Activated CD4-positive, alpha-beta T cell treated with anti-CD3 and anti-CD28 coated beads, Interleukin-2, amount 50 U/mL, for 4 hours (primary cell): ENCODE measurements at regions not wholly inside any gene's neighbourhood (a gene's known extent, or its start where the extent isn't known, plus 50 kb on each side); places are given as distances from the start of the nearest gene placed in this dataset.

Experiments used
- DNase-seq, 2 experiments: peaks; one replicate each; pipeline ENCODE4 v3.0.0-alpha.2; 2020

DNA sequence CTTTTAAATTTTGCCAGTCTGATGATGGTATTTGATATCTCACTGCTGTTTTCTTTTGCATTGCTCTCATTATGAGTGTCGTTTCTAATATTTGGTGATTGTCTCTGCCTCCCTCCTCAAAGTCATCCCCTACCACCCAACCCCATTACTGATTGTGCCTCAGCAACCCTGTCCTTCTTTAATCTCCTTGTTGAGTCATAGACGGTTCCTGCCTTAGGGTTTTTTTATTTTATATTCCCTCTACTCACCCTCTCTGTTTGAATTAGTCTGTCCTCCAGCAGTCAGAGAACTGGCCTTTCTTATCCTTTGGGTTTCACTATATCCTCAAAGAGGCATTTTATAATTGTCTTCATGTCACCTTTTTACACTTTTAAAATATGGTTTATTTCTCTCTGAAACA lies 409.3 kb upstream of the CPEB2 start:
- DNase-seq: no peak

DNA sequence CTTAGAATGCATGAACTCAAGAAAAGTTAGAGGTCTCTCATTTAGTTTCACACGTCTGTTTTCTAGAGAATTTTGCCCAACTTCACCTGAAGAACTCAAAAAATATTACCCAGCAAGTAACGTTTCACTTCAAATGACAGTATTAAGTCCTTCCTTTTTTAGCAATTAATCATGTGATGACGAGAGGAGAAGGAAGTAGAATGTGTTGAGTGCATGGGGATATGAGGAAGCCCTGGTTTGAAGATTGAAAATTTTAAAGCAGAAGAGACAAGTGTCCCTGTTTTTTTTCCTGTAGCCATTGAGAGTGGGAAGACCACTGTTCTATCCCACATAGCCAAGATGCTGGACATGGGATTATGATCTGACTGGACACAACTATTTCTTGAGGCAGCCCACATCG lies 406.3 kb upstream of the CPEB2 start:
- DNase-seq: no peak

DNA sequence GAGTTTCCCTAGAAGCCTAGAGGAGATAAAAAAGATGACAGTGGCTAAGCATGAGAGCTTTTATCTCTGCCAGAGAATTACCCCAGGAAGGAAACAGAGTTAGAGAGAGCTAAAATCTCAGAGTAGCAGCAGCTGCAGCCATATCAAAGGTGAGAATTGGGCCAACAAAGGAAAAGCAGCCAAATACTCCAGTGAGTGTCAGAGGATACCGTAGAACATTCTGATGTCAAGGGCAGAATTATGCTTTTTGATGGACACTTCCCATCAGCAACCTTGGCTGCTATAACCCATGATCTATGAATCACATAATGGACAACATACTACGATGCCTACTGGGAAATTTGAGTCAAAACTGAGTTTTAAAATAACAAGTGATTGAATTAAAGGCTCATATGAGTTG lies 405.8 kb upstream of the CPEB2 start:
- no peak for DNase-seq

DNA sequence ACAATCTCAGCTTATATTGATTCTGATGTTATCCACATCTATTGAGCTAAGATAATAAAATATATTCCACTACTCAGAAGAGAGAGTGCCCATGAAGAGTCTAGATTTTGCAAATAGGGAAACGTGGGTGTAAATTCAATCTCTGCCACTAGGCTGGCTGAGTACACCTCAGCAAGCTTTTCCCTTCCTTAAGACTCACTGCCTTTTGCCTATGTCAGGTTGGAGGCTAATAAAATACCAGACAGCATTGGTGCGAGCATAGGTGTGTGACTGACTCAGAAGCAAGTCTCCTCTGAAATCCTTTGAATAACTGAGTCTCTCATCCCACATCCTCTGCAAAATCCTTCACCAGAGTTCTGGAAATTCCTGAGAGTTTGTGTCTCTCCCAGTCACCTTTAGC lies 405.4 kb upstream of the CPEB2 start:
- DNase-seq: no peak

DNA sequence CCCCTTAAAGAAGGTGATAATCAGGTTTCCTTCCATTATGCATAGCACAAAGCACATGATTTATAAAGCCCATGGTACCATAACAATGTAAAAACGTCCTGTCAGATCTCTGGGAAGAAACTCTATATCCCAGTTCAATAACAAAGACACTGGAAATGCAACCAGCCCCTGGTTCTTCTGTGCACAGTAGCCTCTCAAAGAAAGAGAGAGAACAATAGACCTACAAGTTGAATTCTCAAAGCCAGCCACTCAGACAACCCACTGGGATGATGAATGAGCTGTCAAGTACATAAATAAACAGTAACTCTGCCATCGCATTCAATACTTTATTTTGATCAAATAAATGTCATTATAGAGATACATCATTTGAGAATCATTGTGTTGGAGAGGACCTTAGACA lies 400.1 kb upstream of the CPEB2 start:
- DNase-seq: no peak

DNA sequence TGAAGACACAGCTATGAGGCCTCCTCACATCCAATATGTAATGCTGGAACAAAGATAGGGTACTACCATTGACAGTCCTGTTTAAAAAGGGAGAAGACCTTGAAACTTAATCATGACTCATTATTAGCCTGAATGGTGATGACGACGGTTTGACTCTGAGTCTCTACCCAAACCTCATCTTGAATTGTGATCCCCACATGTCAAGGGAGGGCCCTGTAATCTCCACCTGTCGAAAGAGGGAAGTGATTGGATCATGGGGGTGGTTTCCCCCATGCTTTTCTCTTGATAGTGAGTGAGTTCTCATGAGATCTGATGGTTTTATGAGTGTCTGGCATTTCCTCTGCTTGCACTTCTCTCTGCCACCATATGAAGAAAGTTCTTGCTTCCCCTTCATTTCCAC lies 395.3 kb upstream of the CPEB2 start:
- no peak for DNase-seq

DNA sequence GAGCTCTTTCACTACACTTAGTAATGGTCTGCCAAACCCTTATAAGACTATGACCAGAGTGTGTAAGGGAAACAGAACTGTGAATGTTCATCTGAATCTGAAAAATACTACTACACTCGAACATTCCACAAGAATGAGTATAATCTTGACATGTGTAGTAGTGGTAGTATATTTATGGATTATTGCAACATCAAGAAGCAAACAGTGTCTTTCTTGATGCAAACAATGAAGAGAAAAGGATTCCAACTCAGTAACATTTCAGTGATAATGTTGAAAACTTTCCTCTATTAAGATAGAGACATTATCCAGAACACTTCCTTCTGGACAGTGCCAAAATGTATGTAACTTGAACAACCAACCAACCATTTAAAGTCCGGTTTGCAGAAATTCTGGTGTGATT lies 394.7 kb upstream of the CPEB2 start:
- no peak for DNase-seq

DNA sequence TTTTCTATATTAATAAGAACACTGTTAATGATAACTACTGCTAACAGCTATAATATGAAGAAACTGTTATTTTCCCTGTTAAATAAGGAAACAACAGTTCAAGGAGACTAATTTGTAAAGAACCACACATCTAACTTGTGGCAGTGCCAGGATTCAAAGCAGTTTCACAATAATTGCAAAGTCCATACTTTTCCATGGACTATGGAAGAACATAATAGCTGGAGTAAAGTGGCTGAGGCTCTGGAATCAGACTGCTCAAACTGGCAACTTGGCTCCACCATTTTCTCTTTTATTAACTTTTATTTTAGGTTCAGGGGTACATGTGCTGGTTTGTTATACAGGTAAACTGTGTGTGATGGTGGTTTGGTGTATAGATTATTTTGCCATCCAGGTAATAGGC lies 393.7 kb upstream of the CPEB2 start:
- DNase-seq: no peak

DNA sequence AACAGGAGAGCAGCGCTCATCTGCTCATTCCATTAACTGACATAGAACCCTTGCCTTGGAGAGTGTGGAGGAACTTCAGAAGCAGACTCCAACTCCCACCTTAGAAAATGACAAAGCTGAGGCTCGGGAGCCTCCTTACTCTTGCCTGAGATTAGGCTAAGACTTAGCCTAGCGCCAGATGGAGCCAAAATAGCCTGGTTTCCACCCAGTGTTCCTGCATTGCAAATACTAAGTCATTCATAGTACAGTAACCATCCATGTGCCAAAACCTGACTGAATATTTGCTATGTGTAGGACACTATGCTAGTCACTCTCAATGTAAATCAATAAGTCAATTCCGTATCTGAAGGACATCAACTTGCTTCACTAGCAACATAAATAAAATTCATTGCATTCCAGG lies 387.4 kb upstream of the CPEB2 start:
- DNase-seq: no peak

DNA sequence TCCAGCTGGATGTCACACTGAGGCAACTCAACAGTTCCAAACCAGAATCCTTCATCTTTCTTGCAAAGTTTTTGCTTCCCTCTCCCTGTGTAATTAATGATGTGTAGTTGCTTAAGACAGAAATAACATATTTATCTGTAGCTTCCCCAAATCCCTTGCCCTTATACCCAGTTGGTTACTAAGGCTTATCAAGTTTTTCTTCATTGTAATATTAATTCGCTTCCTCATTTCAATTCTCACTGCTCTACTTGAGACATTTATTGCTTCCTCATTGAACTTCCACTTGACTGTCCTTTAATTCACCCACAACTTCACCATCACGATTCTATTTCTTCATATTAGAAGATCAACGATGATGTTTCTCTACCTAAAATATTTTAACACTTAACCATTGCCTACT lies 386.6 kb upstream of the CPEB2 start:
- no peak for DNase-seq

DNA sequence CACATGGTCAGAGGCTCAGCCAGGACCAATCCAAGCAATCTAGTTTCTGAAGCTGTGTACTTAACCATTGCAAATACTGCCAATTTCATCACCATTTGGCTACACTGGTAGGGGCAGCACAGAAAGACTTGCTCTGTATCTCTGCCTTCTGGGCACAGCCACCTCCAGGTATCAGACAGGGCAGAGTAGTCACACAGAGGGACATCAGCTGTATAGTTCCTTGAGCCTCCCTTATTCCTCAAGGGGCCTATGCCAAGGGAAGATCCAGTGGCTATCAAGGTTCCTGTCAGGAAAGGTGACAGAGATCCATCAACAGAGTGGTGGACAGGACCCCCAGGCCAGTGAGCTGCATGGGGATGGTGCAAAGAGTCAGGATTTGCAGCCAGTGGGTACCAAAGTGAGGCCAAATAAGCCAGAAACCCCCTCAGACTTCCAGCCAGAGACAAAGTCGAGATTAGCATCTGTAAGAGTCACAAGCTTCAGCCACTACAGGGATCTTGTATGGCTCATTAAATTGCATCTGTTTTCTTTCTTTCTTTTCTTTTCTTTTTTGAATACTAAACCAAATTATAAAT lies 381.6 kb upstream of the CPEB2 start:
- DNase-seq: no peak

DNA sequence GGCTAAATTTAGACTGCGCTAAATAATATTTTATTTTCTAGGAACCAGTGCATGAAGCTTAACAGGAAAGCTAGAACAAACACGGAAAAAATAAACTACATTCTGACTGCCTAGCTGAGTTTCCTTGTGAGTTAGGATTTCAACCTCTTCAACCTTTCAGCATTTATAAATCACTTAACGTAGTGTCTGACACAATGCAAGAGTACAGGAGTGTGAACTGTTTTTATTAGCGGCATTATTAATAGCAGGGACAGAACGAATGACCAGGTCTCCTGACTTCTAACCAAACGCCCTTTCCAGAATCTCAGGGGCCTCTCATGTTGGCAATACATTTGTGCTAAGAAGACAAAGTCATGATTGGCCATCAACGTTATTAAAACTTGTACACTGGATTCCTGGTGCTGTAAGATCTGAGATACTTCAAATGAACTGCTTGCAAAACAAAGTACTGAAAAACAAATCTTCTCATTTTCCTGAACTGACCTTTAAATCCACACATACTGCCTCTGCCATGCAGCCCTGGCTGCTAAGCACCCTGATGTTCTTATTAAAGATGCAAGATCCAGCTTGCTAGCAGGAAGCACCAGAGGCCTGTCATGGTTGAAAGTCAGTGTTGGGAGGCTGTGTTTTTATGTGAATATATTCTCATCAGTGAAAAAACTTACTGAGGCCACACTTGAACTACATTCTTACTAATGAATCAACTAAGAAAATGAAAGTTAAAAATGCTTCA lies 380.4 kb upstream of the CPEB2 start:
- no peak for DNase-seq

DNA sequence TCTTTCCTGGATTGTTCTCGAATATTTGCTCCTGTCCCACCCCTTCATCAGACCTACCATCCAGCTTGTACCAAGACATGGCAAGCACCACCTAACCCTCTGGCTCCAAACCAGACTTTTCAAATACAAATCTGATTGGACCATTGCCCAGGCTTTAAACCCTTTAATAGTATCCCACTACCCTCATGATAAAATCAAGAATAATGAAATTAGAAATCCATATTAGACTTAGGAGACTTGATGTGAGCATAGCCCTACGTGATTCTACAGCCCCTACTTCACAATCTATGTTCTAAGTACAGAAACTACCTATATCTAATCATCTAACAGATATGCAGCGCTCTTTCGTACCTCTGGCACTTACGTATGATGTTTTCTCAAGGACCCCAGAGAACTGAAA lies 375.2 kb upstream of the CPEB2 start:
- no peak for DNase-seq

DNA sequence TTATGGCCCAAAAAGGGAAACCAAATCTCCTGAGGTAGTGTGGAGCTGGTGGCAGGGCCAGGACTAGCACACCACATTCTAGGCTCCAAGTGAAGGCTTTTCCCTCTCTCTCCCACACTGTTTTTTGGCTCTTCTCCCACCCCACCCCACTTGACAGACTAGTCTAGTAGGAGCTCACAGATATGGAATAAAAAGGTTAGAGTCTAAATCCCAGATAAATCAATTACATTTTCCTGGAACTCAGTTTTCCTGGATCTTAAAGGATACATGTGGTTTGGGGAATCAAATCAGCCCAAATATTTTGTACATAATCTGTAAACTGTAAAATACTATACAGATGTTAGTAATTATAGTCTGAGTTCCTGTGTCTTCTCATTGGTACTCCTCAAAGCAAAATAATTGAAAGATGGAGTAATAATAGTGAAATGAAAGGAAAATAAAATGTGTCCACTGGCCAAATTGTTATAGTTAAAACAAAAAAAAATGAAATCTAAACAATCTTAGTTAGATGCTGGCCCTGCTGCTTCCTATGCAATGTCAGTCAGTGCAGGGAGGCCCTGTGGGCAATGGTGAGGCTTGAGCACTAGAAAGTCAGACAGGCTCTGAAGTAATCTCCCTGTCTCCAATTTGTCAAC lies 370.4 kb upstream of the CPEB2 start:
- DNase-seq: no peak

DNA sequence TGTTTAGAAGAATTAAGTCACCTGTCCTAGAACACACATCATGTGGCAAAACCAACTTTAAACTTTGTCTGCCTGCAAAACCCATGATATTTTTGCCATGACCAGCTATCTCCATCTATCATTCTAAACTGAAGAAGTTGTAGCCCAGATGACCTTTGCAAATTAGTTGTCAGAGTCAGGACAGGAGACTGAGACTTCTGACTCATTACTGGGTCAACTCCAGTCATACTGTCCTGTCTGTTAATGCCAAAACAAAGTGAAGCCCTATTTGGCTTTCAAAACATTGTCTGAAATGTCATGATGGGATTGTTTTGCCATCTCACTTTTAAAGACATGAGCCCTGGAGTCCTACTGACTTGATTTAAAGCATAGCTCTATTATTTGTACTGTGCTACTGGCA lies 365.7 kb upstream of the CPEB2 start:
- no peak for DNase-seq

DNA sequence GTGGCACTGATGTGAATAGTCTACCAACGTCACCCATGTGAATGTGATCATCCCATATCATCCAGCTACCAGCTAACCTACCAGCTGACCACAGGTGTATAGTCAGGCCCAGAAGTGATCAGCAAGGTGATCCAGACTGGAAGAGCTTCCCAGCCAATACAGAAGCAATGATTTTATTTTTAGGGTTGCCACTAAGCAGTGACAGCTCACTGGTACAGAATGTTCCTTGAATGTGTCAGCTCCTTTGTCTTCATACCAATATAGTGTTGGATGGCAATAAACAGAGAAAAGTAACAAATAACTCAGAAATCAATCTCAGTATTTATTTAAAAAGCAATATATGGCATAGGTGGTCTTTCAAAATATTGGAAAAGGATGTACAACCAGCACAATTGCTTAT lies 361.8 kb upstream of the CPEB2 start:
- DNase-seq: no peak

DNA sequence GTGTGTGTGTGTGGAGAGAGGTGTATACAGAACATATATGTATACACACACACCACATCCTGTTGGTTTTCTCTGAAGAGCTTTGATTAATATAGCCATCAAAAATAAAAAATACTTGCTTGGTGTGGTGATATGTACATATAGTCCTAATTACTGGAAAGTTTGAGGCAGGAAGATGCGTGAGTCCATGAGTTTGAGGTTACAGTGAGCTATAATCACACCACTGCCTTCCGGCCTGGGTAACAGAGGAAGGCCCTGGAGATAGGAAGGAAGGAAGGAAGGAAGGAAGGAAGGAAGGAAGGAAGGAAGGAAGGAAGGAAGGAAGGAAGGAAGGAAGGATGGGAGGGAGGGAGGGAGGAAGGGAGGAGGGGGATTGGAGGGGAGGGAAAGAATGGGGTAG lies 360.4 kb upstream of the CPEB2 start:
- DNase-seq: no peak

DNA sequence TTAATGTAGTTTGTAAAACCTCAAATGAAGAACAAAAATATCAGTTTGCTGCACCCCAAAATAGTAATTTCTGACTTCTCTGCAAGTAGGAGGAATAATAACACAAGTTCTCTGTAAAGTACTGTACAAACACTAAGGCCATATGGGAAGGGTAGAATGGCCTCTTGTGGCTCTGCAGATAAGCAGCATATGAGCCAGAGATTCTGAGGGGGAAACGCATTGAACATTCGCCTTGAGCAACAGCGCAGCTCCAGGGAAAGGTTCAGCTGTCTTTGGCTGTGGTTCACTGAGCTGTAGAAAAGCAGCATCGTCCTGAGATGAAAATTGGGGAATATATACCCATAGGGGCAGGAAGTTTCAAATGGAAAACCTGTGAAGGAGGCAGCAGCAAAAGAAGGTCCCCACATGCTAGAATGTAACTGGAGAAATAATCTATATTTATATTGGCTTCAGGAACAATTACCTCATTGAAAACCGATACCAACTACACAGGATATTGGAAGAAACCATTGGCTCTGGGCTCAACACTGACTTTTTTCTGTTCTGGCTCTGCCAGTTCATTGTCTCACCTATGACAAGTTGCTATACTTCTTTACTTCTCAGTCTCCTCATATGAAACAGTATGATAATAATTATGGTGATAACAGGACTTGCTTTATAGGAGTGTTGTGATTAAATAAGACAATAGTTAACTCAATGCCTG lies 357.6 kb upstream of the CPEB2 start:
- DNase-seq: no peak

DNA sequence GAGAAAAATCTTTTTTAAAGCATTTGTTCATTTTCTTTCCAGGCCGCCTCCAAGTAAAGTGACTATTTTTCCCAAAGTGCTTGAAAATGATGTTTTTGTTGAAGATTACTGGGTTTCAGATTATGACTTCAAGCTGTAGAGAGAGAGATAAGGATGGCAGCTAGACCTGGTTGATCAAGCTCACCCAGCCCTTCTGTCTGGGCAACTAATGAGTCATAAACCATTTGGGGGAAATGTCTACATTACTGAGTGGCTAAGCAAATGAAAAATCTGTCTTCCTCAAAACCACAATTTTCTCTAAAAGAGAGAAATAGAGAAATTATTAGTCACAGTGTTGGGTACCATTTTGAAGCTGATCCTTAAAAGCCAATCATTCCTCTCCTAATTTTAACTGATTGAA lies 355.4 kb upstream of the CPEB2 start:
- DNase-seq: no peak

DNA sequence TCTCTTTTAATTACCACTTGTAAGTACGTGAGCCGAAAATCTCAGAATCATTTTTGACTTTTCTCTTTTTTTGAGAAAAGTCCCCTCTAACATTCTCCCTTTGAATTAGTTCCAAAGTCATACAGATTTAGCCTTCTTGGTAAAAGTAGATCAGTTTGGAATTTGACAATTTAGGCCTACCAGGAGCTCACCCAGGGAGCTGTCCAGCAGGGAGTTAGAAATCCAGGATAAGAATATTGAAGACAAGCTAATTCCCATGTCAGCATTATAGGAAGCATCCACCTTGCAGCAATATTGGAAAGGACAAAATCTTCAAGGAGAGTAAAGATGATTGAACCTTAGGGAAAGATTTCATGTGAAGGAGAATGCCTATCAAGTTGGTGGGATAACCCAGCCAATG lies 352.2 kb upstream of the CPEB2 start:
- no peak for DNase-seq

DNA sequence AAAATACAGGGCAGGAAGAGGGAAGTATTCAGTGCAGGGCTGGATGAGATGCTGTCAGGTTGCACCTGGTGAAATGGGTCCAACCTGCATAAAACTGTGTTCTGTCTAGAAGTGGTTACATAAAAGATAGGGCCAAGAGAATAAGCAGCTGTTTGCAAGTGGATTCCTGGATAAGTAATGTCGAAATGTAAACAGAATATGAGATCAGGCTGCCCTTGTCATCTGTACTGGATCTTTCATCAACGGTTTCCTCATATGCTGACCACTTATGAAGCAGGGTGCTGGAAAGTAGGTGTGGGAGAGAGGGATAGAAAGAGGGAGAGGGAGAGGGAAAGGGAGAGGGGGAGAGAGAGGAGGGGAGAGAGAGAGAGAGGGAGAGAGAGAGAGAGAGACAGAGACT lies 349.8 kb upstream of the CPEB2 start:
- DNase-seq: no peak

DNA sequence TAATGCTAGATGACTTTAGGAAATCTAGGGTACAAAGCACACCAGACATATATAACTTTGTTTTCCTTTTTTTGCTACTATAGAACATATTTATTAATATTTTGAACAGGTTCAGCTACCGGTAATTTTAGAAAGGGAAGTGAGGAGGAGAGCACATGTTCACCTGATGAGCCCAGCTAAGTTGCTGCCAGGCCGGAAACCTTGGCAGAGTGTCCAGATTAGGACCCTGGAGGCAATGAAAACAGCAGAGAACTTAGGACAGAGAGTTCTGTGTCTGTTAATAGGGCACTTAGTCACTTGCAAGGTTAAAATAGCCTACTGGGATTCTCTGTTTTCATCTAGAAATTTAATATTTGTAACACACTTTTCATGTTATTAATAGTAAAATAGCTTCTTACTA lies 348.9 kb upstream of the CPEB2 start:
- DNase-seq: no peak

DNA sequence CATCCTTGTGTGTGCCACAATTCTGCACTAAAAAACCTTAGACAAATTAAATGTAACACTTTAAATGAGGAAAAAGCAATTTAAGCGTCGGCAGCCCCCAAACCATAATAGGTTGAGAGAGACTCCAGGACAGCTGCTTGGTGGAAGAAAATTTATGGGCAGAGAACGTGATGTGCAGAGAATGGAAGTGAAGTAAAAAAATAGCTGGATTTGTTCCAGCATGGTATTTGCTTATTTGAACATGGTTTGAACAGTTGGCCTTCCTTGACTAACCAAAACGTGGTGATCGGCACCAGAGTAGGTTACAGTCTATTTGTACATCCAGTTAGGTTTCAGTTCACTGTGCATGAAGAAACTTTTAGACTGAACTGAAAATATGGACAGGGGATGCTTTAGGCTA lies 343.0 kb upstream of the CPEB2 start:
- DNase-seq: no peak

DNA sequence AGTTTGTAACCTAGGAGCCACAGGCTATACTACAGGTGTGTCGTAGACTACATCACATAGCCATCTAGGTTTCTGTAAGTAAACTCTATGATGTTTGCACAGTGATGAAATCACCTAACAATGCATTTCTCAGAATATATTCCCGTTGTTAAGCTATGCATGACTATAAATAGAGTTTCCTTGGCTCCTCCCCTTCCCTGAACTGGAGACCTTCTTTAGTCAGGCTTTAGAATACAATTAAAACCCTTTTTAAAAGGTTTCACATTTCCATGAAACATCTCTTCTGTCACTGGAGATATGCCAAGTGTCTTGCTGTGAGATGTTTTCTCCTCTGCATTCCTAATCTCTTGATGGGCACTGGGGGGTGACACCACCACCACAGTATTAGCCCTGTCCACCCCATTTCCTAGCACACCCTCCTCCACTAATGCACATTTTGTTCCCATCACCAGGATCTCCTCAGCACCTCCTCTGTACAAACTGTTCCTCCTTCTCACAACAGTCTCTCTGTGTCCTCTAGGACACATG lies 334.6 kb upstream of the CPEB2 start:
- no peak for DNase-seq
